Suprapubic skin (tissue), 4 donors: ENCODE measurements at regions not wholly inside any gene's neighbourhood (a gene's known extent, or its start where the extent isn't known, plus 50 kb on each side); places are given as distances from the start of the nearest gene placed in this dataset.

Source experiments
- DNase-seq, 2 donors: peaks; one replicate each; pipeline ENCODE4 v3.0.0-alpha.2; 2019; ENCODE audit warnings: low spot score in 2 of 2
- H3K27ac ChIP-seq: fragments of 200-600 bp; sonication (generic); one replicate; pipeline ENCODE4 v1.5.1; 2019
- H3K27me3 ChIP-seq: fragments of 200-600 bp; sonication (generic); one replicate; pipeline ENCODE4 v1.5.1; 2019
- H3K36me3 ChIP-seq: fragments of 200-600 bp; sonication (generic); one replicate; pipeline ENCODE4 v1.5.1; 2019
- H3K4me1 ChIP-seq: fragments of 200-600 bp; sonication (generic); one replicate; pipeline ENCODE4 v1.5.1; 2019
- H3K4me3 ChIP-seq: fragments of 200-600 bp; sonication (generic); one replicate; pipeline ENCODE4 v1.5.1; 2019; ENCODE audit warnings: mild to moderate bottlenecking
- H3K9me3 ChIP-seq: fragments of 200-600 bp; sonication (generic); one replicate; pipeline ENCODE4 v1.5.1; 2019
- EP300 ChIP-seq: sonication (generic); formaldehyde crosslinking; IDR thresholded peaks from one replicate; pipeline ENCODE4 v1.6.1; 2017; ENCODE audit warnings: antibody characterized with exemption
- POLR2A ChIP-seq, 2 donors: fragments of 450-650 bp; IDR thresholded peaks; one replicate each; pipeline ENCODE4 v1.6.1; 2017; ENCODE audit warnings: antibody characterized with exemption in 2 of 2, mild to moderate bottlenecking in 2 of 2, moderate library complexity in 2 of 2
- POLR2AphosphoS5 ChIP-seq, 3 donors: sonication (generic); formaldehyde crosslinking; IDR thresholded peaks; one replicate each; pipeline ENCODE4 v1.6.1; 2017; ENCODE audit warnings: antibody characterized with exemption in 3 of 3
- WGBS: methylation state at CpG from one replicate; pipeline ENCODE4 v1.1.5; 2018; 5-methylcytosine and 5-hydroxymethylcytosine counted together
- TF ChIP-seq, protein P1 (sequence below), 2 donors: fragments of 200-600 bp in 1 of 2; fragments of 450-650 bp in 1 of 2; sonication (generic) in 1 of 2; IDR thresholded peaks; one replicate each; pipeline ENCODE4 v1.5.1; 2016 to 2019; ENCODE audit warnings: antibody characterized with exemption in 2 of 2, mild to moderate bottlenecking in 1 of 2, moderate library complexity in 1 of 2

- no peaks in the 10 kb centered on the region for H3K36me3 ChIP-seq
- no peaks in the 10 kb centered on the region for H3K4me1 ChIP-seq
- no peaks in the 10 kb centered on the region for H3K27me3 ChIP-seq
- no peak overlapping the region for H3K27ac ChIP-seq
- no peak for TF ChIP-seq EP300
- no peak for TF ChIP-seq POLR2AphosphoS5 (IDR thresholded peaks at IDR 0.05)
- TF ChIP-seq POLR2A (IDR thresholded peaks at IDR 0.05) = no peak
- TF ChIP-seq, protein P1, sequence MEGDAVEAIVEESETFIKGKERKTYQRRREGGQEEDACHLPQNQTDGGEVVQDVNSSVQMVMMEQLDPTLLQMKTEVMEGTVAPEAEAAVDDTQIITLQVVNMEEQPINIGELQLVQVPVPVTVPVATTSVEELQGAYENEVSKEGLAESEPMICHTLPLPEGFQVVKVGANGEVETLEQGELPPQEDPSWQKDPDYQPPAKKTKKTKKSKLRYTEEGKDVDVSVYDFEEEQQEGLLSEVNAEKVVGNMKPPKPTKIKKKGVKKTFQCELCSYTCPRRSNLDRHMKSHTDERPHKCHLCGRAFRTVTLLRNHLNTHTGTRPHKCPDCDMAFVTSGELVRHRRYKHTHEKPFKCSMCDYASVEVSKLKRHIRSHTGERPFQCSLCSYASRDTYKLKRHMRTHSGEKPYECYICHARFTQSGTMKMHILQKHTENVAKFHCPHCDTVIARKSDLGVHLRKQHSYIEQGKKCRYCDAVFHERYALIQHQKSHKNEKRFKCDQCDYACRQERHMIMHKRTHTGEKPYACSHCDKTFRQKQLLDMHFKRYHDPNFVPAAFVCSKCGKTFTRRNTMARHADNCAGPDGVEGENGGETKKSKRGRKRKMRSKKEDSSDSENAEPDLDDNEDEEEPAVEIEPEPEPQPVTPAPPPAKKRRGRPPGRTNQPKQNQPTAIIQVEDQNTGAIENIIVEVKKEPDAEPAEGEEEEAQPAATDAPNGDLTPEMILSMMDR (IDR thresholded peaks at IDR 0.05) = no peak
- no peaks in the 10 kb centered on the region for H3K9me3 ChIP-seq
- no peak overlapping the region for H3K4me3 ChIP-seq
- no peak for DNase-seq
Measured at GRCh38 chr11:104380358-104380757, 216.4 kb upstream of the PDGFD start.

DNA sequence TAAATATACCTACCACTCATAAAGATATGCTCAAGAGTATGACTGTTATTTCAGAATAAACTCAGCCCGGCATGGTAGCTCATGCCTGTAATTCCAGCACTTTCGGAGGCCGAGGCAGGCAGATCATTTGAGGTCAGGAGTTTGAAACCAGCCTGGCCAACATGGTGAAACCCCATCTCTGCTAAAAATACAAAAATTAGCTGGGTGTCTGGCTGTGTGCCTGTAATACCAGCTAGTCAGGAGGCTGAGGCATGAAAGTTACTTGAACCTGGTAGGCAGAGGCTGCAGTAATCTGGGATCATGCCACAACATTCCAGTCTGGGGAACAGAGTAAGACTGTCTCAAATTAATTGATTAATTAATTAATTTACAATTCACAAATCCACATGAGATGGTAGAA, 208.2 kb upstream of the PDGFD start:
- Histone ChIP-seq H3K27me3 (no peaks in the 10 kb centered on the region), H3K4me1 (no peaks in the 10 kb centered on the region), H3K4me3 (no peak overlapping the region), H3K9me3 (no peaks in the 10 kb centered on the region), H3K27ac (no peak overlapping the region), H3K36me3 (no peaks in the 10 kb centered on the region)
- 91% methylated on average over 3 of the region's 3 CpGs for WGBS
- DNase-seq = no peak
- TF ChIP-seq, protein P1 (IDR thresholded peaks at IDR 0.05) = no peak
- TF ChIP-seq POLR2AphosphoS5 (IDR thresholded peaks at IDR 0.05) = no peak

DNA sequence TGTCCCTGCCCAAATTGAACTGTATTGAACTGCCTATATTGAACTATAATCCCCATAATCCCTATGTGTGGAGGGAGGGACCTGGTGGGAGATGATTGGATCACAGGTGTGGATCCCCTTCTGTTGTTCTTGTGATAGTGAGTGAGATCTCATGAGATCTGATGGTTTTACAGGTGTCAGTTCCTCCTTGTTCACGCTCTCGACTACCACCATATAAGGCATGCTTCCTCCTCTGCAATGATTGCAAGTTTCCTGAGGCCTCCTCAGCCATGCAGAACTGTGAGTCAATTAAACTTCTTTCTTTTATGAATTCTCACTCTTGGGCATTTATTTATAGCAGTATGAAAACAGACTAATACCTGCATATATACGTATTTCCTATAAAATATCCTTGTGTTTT, 206.5 kb upstream of the PDGFD start:
- Histone ChIP-seq H3K9me3 (no peaks in the 10 kb centered on the region), H3K4me3 (no peak overlapping the region), H3K27ac (no peak overlapping the region), H3K27me3 (no peaks in the 10 kb centered on the region), H3K36me3 (no peaks in the 10 kb centered on the region), H3K4me1 (no peaks in the 10 kb centered on the region)
- TF ChIP-seq POLR2AphosphoS5 (IDR thresholded peaks at IDR 0.05) = no peak
- TF ChIP-seq EP300 = no peak
- TF ChIP-seq, protein P1 (IDR thresholded peaks at IDR 0.05) = no peak
- no peak for TF ChIP-seq POLR2A (IDR thresholded peaks at IDR 0.05)
- 95% methylated on average over 3 of the region's 3 CpGs for WGBS
- no peak for DNase-seq

DNA sequence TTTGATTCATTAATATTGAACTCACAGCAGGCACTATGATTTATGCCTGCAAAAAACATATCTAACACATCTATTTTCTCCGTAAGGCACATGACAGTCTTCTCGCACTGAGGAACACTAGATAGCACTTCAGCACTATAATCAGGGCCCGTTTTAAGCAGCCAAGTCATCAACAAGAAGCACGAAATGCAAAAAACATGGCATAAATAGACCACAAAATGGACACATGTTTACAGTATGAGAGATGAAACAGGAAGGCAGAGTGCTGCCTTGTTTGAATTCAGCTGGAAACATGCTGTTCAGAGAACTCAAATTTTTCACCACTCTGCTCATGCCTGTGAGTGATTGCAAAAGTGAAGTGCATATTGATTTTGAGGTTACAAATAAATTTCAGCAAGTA, 205.8 kb upstream of the PDGFD start:
- no peak for DNase-seq
- H3K27me3 ChIP-seq = no peaks in the 10 kb centered on the region
- TF ChIP-seq POLR2A (IDR thresholded peaks at IDR 0.05) = no peak
- TF ChIP-seq, protein P1 (IDR thresholded peaks at IDR 0.05) = no peak
- no peak for TF ChIP-seq POLR2AphosphoS5 (IDR thresholded peaks at IDR 0.05)
- TF ChIP-seq EP300 = no peak
- WGBS = 72% methylated on average over 4 of the region's 4 CpGs
- no peaks in the 10 kb centered on the region for H3K9me3 ChIP-seq
- no peaks in the 10 kb centered on the region for H3K4me1 ChIP-seq
- no peak overlapping the region for H3K27ac ChIP-seq
- H3K4me3 ChIP-seq = no peak overlapping the region
- H3K36me3 ChIP-seq = no peaks in the 10 kb centered on the region

- Histone ChIP-seq H3K27ac (no peak overlapping the region), H3K4me3 (no peak overlapping the region), H3K4me1 (no peaks in the 10 kb centered on the region), H3K9me3 (no peaks in the 10 kb centered on the region), H3K36me3 (no peaks in the 10 kb centered on the region), H3K27me3 (no peaks in the 10 kb centered on the region)
- WGBS = 96% methylated on average over 7 of the region's 33 CpGs
- DNase-seq = no peak
- TF ChIP-seq, protein P1 (IDR thresholded peaks at IDR 0.05) = no peak
- TF ChIP-seq POLR2A (IDR thresholded peaks at IDR 0.05) (no peak), EP300 (no peak), POLR2AphosphoS5 (IDR thresholded peaks at IDR 0.05) (no peak)
Measured at GRCh38 chr11:104366321-104366734, 202.4 kb upstream of the PDGFD start.
